ENCODE measurements at regions not wholly inside any gene's neighbourhood (a gene's known extent, or its start where the extent isn't known, plus 50 kb on each side); places are given as distances from the start of the nearest gene placed in this dataset.

GRCh38 chr12:5096241-5096924 lies 52.7 kb downstream of the KCNA5 start:
- Histone ChIP-seq H3K9me3 (no peaks in the 10 kb centered on the region), H3K27ac (no peak overlapping the region), H3K27me3 (peaks cover 0 to 47% (median 4%) of the 10 kb centered on the region in 3 donors), H3K36me3 (no peaks in the 10 kb centered on the region), H3K4me3 (no peak overlapping the region), H3K4me1 (no peaks in the 10 kb centered on the region)
- no peak for TF ChIP-seq CTCF (IDR thresholded peaks at IDR 0.05)
- TF ChIP-seq POLR2A (IDR thresholded peaks at IDR 0.05) = no peak
- TF ChIP-seq EP300 (IDR thresholded peaks at IDR 0.05) = no peak
- no peak for TF ChIP-seq POLR2AphosphoS5 (IDR thresholded peaks at IDR 0.05)
- intact Hi-C loops (cut with DNase I; ENCODE audit: low total_unique reads) = no loop called here
- DNase-seq = no peak
- 64 to 81% (median 70%) methylated on average over 6 to 8 of the region's 8 CpGs for WGBS, 5 donors

GRCh38 chr12:5097786-5098185 lies 54.1 kb downstream of the KCNA5 start:
- Histone ChIP-seq H3K4me1 (no peaks in the 10 kb centered on the region), H3K27ac (no peak overlapping the region), H3K9me3 (no peaks in the 10 kb centered on the region), H3K4me3 (no peak overlapping the region), H3K36me3 (no peaks in the 10 kb centered on the region), H3K27me3 (peaks cover 0 to 47% (median 4%) of the 10 kb centered on the region in 3 donors)
- 76 to 89% (median 81%) methylated on average over 4 to 6 of the region's 6 CpGs for WGBS, 5 donors
- TF ChIP-seq EP300 (IDR thresholded peaks at IDR 0.05) (no peak), CTCF (IDR thresholded peaks at IDR 0.05) (no peak), POLR2AphosphoS5 (IDR thresholded peaks at IDR 0.05) (no peak), POLR2A (IDR thresholded peaks at IDR 0.05) (no peak)
- intact Hi-C loops (cut with DNase I; ENCODE audit: low total_unique reads) = no loop called here
- DNase-seq = no peak

- no peak for DNase-seq
- no peak overlapping the region for H3K4me3 ChIP-seq
- WGBS, 5 donors = 90 to 93% (median 93%) methylated on average over 6 to 13 of the region's 13 CpGs
Measured at GRCh38 chr12:5099136-5099535, 55.5 kb downstream of the KCNA5 start.

GRCh38 chr12:5099591-5099990 lies 55.9 kb downstream of the KCNA5 start:
- peaks cover 0 to 36% (median 4%) of the 10 kb centered on the region in 3 donors for H3K27me3 ChIP-seq
- H3K36me3 ChIP-seq = no peaks in the 10 kb centered on the region
- H3K4me1 ChIP-seq = no peaks in the 10 kb centered on the region
- H3K4me3 ChIP-seq = no peak overlapping the region
- TF ChIP-seq CTCF (IDR thresholded peaks at IDR 0.05) (no peak), POLR2AphosphoS5 (IDR thresholded peaks at IDR 0.05) (no peak), EP300 (IDR thresholded peaks at IDR 0.05) (no peak), POLR2A (IDR thresholded peaks at IDR 0.05) (no peak)
- intact Hi-C loops (cut with DNase I; ENCODE audit: low total_unique reads) = no loop called here
- no peak overlapping the region for H3K27ac ChIP-seq
- DNase-seq = peak in 1 of 2 donors; percentile 31
- 67 to 78% (median 72%) methylated on average over 7 of the region's 7 CpGs for WGBS, 5 donors
- H3K9me3 ChIP-seq = no peaks in the 10 kb centered on the region

More at GRCh38 chr12:5099136-5099535, 55.5 kb downstream of the KCNA5 start:
- H3K4me1 ChIP-seq = no peaks in the 10 kb centered on the region
- no peaks in the 10 kb centered on the region for H3K9me3 ChIP-seq
- peaks cover 0 to 41% (median 4%) of the 10 kb centered on the region in 3 donors for H3K27me3 ChIP-seq
- intact Hi-C loops (cut with DNase I; ENCODE audit: low total_unique reads) = no loop called here
- no peak overlapping the region for H3K27ac ChIP-seq
- TF ChIP-seq POLR2A (IDR thresholded peaks at IDR 0.05) (no peak), POLR2AphosphoS5 (IDR thresholded peaks at IDR 0.05) (no peak), CTCF (IDR thresholded peaks at IDR 0.05) (no peak), EP300 (IDR thresholded peaks at IDR 0.05) (no peak)
- no peaks in the 10 kb centered on the region for H3K36me3 ChIP-seq

Measured in stomach (tissue), 8 donors.